Astrocyte of the hippocampus (primary cell): ENCODE measurements at regions not wholly inside any gene's neighbourhood (a gene's known extent, or its start where the extent isn't known, plus 50 kb on each side); places are given as distances from the start of the nearest gene placed in this dataset.

ENCODE experiments used
- DNase-seq: peaks from one replicate; pipeline ENCODE4 v3.0.0; 2011; ENCODE audit warnings: low read depth, low spot score

GRCh38 chr5:29853711-29854220, 1339.7 kb upstream of the CDH6 start:
- DNase-seq = no peak

GRCh38 chr5:29852329-29852728, 1341.2 kb upstream of the CDH6 start:
- no peak for DNase-seq

- DNase-seq = no peak
Measured at GRCh38 chr5:29845206-29845605, 1348.3 kb upstream of the CDH6 start.

- DNase-seq = no peak
Measured at GRCh38 chr5:29833394-29833793, 1360.1 kb upstream of the CDH6 start.

GRCh38 chr5:29822521-29822920, 1371.0 kb upstream of the CDH6 start:
- DNase-seq = no peak

GRCh38 chr5:29811914-29812679, 1381.4 kb upstream of the CDH6 start:
- no peak for DNase-seq

- no peak for DNase-seq
Measured at GRCh38 chr5:29805804-29806203, 1387.7 kb upstream of the CDH6 start.

- DNase-seq = no peak
Measured at GRCh38 chr5:29800752-29801151, 1392.7 kb upstream of the CDH6 start.

- no peak for DNase-seq
Measured at GRCh38 chr5:29796013-29796412, 1397.5 kb upstream of the CDH6 start.

- DNase-seq = no peak
Measured at GRCh38 chr5:29795096-29795652, 1398.3 kb upstream of the CDH6 start.

GRCh38 chr5:29794141-29794787, 1399.2 kb upstream of the CDH6 start:
- DNase-seq = no peak

- DNase-seq = no peak
Measured at GRCh38 chr5:29790281-29790680, 1403.2 kb upstream of the CDH6 start.

GRCh38 chr5:29780401-29780800, 1413.1 kb upstream of the CDH6 start:
- DNase-seq = no peak

GRCh38 chr5:29779141-29779540, 1414.3 kb upstream of the CDH6 start:
- DNase-seq = no peak

- no peak for DNase-seq
Measured at GRCh38 chr5:29777373-29777772, 1416.1 kb upstream of the CDH6 start.

- no peak for DNase-seq
Measured at GRCh38 chr5:29770936-29771335, 1422.5 kb upstream of the CDH6 start.

- DNase-seq = no peak
Measured at GRCh38 chr5:29769474-29769873, 1424.0 kb upstream of the CDH6 start.

GRCh38 chr5:29758986-29759421, 1434.5 kb upstream of the CDH6 start:
- DNase-seq = peak; percentile 0

- no peak for DNase-seq
Measured at GRCh38 chr5:29750453-29750852, 1443.0 kb upstream of the CDH6 start.

GRCh38 chr5:29744618-29745017, 1448.9 kb upstream of the CDH6 start:
- DNase-seq = no peak

- DNase-seq = no peak
Measured at GRCh38 chr5:29720954-29721353, 1472.5 kb upstream of the CDH6 start.

- no peak for DNase-seq
Measured at GRCh38 chr5:29719171-29719570, 1474.3 kb upstream of the CDH6 start.

- DNase-seq = no peak
Measured at GRCh38 chr5:29715167-29715566, 1478.3 kb upstream of the CDH6 start.
